DMS153 treated with DMSO at 0.1 percent for 48 hours (cell line): ENCODE measurements at regions not wholly inside any gene's neighbourhood (a gene's known extent, or its start where the extent isn't known, plus 50 kb on each side); places are given as distances from the start of the nearest gene placed in this dataset.
"Not testable (repeated sequence)": the region's sequence is repeated elsewhere in the genome, so short reads cannot be mapped to it uniquely, and the experiment has no call there.

Source experiments
- DNase-seq: peaks from one replicate; lab custom pipeline; 2025; ENCODE audit not compliant: unreplicated experiment; lab: John Stamatoyannopoulos, UW

GRCh38 chr4:155592179-155592937 lies 74.3 kb upstream of the GUCY1A1 start:
- no peak for DNase-seq

DNA sequence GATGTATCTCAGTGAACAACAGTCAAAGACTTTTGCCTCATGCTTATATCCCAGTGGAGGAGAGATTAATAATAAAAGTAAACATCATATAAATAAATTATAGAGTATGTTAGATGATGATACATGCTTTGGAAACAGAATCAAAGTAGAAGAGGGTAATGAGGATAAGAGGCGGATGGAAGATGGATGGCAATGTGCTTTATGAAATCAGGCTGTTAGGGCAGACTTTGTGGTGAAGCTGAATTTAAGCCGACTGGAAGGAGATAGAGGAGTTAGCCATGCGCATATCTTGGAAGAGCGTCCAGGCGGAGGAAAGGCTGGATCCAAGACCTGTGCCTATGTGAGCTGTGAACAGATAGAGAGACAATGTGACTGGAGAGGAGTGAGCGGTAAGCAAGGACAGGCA lies 74.9 kb upstream of the GUCY1A1 start:
- DNase-seq, result no peak

- no peak for DNase-seq
These were observed 75.7 kb upstream of the GUCY1A1 start for GRCh38 chr4:155590796-155591585.

GRCh38 chr4:155588437-155588836 lies 78.2 kb upstream of the GUCY1A1 start:
- DNase-seq, result no peak

- no peak for DNase-seq
These were observed 78.9 kb upstream of the GUCY1A1 start for GRCh38 chr4:155587766-155588165.

- peak; percentile 49 for DNase-seq
These were observed 83.6 kb upstream of the GUCY1A1 start for GRCh38 chr4:155582971-155583437.

DNA sequence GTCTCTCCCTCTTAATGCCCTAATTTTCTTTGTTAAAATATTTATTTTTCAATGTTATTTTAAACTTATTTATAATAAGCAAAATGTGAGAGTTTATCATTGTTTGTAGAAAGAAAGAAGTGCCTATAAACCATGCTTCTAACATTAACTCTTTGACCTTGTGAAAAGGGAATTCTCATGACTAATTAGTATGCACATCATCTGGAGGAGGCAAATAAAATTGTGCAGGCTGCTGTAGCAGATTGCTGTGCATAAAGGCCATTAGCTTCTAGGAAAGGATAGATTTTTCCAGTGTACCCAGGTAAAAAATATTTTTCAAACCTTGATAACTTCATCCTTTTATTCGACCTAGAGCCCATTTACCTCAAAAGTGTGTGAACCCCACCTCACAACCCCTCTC lies 84.6 kb upstream of the GUCY1A1 start:
- DNase-seq, result no peak

GRCh38 chr4:155578726-155579370 lies 87.8 kb upstream of the GUCY1A1 start:
- DNase-seq, result no peak

- no peak for DNase-seq
These were observed 88.4 kb upstream of the GUCY1A1 start for GRCh38 chr4:155578219-155578618.

- DNase-seq, result not testable (repeated sequence)
These were observed 92.3 kb upstream of the GUCY1A1 start for GRCh38 chr4:155574329-155574728.

DNA sequence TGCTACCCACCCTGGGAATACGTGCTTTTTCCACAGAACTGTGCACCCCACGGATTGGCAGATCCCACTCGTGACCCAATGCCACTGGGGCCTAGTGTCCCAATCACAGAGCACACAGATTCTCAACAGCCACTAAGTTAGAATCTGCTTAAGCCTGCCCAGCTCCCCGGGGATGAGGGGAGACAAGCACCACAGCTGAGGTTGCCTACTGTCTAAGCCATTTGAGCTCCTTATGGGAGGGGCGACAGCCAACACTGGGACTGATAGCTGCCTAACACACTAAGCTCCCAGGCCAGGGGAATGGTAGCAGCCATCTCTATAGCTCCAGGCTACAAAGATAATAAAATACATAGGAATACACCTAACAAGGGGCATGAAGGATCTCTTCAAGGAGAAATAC lies 93.5 kb upstream of the GUCY1A1 start:
- no peak for DNase-seq

DNA sequence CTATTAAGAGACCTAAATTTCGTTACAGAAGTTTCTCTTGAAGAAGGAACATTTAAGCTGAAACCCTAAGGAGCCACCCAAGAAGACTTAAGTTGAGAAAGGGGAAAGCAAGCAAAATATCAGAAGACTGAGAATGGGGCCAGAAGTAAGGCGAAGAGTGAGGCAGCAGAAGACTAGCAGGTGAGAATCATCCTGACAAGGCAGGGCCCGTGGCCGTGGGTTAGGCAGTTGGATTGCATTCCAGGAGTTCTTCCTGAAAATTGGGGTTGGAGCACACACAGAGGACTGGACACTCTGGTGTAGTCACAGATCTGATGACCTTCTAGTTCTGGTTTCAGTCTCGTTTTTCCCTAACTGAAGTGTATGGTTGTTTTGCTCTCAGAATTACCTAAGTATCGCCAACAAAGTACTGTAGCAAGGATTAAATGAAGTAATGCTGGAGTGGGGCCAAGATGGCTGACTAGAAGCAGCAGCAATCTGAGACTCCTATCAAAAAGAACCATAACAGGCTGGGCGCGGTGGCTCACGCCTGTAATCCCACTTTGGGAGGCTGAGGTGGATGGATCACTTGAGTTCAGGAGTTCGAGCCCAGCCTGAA lies 94.4 kb upstream of the GUCY1A1 start:
- DNase-seq, result no peak

DNA sequence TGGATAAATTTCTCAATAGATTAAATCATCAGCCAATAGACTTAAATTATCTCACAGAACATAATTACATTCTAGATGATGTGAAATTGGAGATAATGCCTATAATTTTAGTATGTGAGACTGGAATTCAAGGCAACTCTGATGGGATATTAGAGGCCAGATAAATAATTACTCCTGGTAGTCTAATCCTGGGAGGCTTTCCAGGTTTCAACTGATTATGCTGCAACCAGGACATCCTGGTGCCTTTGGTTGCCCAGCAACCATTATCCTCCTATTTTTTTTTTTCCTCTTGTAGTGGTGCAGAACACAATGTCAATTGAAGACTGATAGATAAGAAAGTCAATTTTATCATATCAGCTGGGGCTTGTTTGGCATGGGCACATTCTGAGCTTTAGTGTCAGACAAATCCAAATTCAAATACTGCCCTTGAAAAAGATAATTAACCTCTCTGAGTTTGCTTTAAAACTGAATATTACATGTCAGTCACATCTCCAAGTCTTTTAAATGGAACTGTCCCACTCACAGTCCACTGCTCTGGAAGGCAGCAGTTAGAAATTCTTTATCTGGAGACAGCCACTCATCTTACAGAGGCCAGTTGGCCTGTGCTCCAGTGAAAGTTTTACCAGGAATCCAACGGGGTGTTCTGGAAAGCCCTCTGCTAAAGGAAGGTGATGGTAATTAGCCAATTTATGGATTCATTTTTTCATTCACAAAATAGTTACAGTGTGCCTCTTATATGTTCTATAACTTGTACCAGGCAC lies 95.3 kb upstream of the GUCY1A1 start:
- DNase-seq, result peak; percentile 9

GRCh38 chr4:155570661-155571060 lies 96.0 kb upstream of the GUCY1A1 start:
- no peak for DNase-seq

DNA sequence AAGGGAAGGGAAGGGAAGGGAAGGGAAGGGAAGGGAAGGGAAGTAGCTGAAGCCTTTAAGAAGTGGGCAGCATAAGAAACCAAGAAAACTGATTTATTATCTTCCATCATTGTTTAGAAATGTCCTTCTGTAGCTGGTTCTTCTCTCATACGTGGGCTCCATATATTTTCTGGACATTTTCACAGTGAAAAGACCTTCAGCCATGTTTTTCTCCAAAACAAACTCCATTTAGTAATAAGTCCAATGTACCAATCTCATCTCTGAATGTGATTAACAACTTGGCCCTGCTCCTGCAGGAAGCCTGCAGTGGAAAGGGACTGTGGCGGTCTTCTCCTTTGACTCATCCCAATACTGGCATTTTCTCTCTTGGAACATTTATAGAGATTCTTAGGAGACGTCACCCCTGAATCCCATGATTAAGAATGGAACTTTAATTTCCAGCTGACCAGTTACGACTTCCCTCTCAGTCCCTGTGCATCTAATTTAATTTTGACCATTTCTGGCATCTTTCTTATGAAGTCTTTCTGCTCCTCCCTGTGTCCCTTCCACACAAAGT lies 96.6 kb upstream of the GUCY1A1 start:
- DNase-seq, result no peak

GRCh38 chr4:155569471-155569870 lies 97.2 kb upstream of the GUCY1A1 start:
- DNase-seq, result no peak

DNA sequence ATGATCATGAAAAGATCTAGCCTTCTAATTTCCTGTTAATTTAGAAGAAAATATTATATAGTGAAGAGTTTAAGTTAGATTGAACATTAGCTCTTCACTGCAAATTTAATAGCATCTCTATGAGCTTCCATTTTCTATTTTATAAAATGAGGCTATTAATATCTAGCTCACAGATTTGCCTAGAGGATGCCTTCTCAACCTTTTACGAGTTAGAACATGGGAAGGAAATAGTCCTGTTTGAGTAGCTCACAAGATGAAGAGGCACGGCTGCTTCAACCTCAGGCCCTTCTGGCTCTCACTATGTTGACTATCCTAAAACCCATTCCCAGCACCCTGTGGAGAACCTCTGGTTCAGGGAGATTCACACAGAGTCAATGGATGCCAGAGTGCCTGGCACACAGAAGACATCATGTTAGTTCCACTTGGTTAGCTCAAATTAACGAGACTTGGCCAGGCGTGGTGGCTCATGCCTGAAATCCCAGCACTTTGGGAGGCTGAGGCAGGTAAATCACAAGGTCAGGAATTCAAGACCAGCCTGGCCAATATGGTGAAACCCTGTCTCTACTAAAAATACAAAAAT lies 97.9 kb upstream of the GUCY1A1 start:
- DNase-seq, result no peak

- DNase-seq, result no peak
These were observed 100.3 kb upstream of the GUCY1A1 start for GRCh38 chr4:155566354-155566753.

DNA sequence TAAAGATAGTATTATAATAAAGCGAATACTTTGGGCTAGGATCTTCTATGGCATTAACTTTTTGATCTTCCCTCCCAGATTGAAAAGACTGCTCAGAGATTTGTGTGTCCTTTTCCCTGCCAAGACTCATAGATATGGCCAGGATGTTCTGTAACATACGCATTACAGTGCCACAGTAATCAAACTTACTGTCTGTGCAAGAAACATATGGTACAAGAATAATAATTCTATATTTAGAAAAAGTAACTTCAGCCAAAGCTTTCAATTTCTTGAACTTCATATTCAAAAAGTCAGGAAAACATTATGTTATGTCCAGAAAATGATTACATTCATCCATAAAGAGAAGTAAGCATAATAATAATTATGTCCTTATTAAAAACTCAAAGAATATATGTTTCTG lies 100.9 kb upstream of the GUCY1A1 start:
- DNase-seq, result no peak

DNA sequence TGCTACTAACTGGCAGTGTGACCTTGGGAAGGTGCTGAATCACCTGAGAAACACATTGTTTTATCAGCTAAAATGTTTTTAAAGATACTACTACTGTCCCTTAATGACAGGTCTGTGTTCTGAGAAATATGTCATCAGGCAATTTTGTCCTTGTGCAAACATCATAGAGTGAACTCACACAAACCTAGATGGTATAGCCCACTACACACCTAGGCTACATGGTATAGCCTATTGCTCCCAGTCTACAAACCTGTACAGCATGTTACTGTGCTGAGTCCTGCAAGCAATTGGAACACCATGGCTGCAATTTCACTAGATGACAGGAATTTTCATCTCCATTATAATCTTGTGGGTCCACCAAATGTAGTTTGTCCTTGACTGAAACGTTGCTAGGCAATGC lies 101.3 kb upstream of the GUCY1A1 start:
- no peak for DNase-seq
